ENCODE measurements at regions not wholly inside any gene's neighbourhood (a gene's known extent, or its start where the extent isn't known, plus 50 kb on each side); places are given as distances from the start of the nearest gene placed in this dataset.

GRCh38 chr3:135755330-135756105, 210.0 kb upstream of the PPP2R3A start:
- Histone ChIP-seq H3K36me3 (ENCODE audit: insufficient read depth, low read length) (no peaks in the 10 kb centered on the region), H3K4me1 (ENCODE audit: control insufficient read depth, insufficient read depth, low read length) (no peaks in the 10 kb centered on the region), H3K9me3 (replicated peaks; ENCODE audit: low read length) (no peaks in the 10 kb centered on the region), H3K27me3 (ENCODE audit: control insufficient read depth, insufficient read depth, low read length) (peaks cover 3% of the 10 kb centered on the region), H3K4me2 (ENCODE audit: low read length) (no peak overlapping the region), H3K9ac (ENCODE audit: low read depth, low read length) (no peak overlapping the region), H3K4me3 (ENCODE audit: low read length) (no peak overlapping the region)

- H3K36me3 ChIP-seq (ENCODE audit: insufficient read depth, low read length) = no peaks in the 10 kb centered on the region
- no peaks in the 10 kb centered on the region for H3K9me3 ChIP-seq (replicated peaks; ENCODE audit: low read length)
- no peak overlapping the region for H3K4me3 ChIP-seq (ENCODE audit: low read length)
- peaks cover 3% of the 10 kb centered on the region for H3K27me3 ChIP-seq (ENCODE audit: control insufficient read depth, insufficient read depth, low read length)
- no peak overlapping the region for H3K9ac ChIP-seq (ENCODE audit: low read depth, low read length)
- no peak overlapping the region for H3K4me2 ChIP-seq (ENCODE audit: low read length)
- H3K4me1 ChIP-seq (ENCODE audit: control insufficient read depth, insufficient read depth, low read length) = no peaks in the 10 kb centered on the region
Observed at GRCh38 chr3:135756106-135756668, 209.3 kb upstream of the PPP2R3A start.

GRCh38 chr3:135757421-135757820, 208.1 kb upstream of the PPP2R3A start:
- H3K27me3 ChIP-seq (ENCODE audit: control insufficient read depth, insufficient read depth, low read length) = peaks cover 3% of the 10 kb centered on the region
- no peaks in the 10 kb centered on the region for H3K9me3 ChIP-seq (replicated peaks; ENCODE audit: low read length)
- no peak overlapping the region for H3K4me2 ChIP-seq (ENCODE audit: low read length)
- H3K9ac ChIP-seq (ENCODE audit: low read depth, low read length) = no peak overlapping the region
- H3K36me3 ChIP-seq (ENCODE audit: insufficient read depth, low read length) = no peaks in the 10 kb centered on the region
- no peak overlapping the region for H3K4me3 ChIP-seq (ENCODE audit: low read length)
- H3K4me1 ChIP-seq (ENCODE audit: control insufficient read depth, insufficient read depth, low read length) = no peaks in the 10 kb centered on the region

GRCh38 chr3:135758961-135759360, 206.6 kb upstream of the PPP2R3A start:
- H3K9ac ChIP-seq (ENCODE audit: low read depth, low read length) = no peak overlapping the region
- peaks cover 3% of the 10 kb centered on the region for H3K27me3 ChIP-seq (ENCODE audit: control insufficient read depth, insufficient read depth, low read length)
- no peaks in the 10 kb centered on the region for H3K4me1 ChIP-seq (ENCODE audit: control insufficient read depth, insufficient read depth, low read length)
- no peaks in the 10 kb centered on the region for H3K9me3 ChIP-seq (replicated peaks; ENCODE audit: low read length)
- no peaks in the 10 kb centered on the region for H3K36me3 ChIP-seq (ENCODE audit: insufficient read depth, low read length)
- no peak overlapping the region for H3K4me3 ChIP-seq (ENCODE audit: low read length)
- no peak overlapping the region for H3K4me2 ChIP-seq (ENCODE audit: low read length)

- Histone ChIP-seq H3K4me2 (ENCODE audit: low read length) (no peak overlapping the region), H3K36me3 (ENCODE audit: insufficient read depth, low read length) (no peaks in the 10 kb centered on the region), H3K9me3 (replicated peaks; ENCODE audit: low read length) (no peaks in the 10 kb centered on the region), H3K4me3 (ENCODE audit: low read length) (no peak overlapping the region), H3K27me3 (ENCODE audit: control insufficient read depth, insufficient read depth, low read length) (peaks cover 3% of the 10 kb centered on the region), H3K9ac (ENCODE audit: low read depth, low read length) (no peak overlapping the region), H3K4me1 (ENCODE audit: control insufficient read depth, insufficient read depth, low read length) (no peaks in the 10 kb centered on the region)
Observed at GRCh38 chr3:135759651-135760050, 205.9 kb upstream of the PPP2R3A start.

GRCh38 chr3:135760581-135760980, 204.9 kb upstream of the PPP2R3A start:
- Histone ChIP-seq H3K36me3 (ENCODE audit: insufficient read depth, low read length) (no peaks in the 10 kb centered on the region), H3K4me2 (ENCODE audit: low read length) (no peak overlapping the region), H3K4me3 (ENCODE audit: low read length) (no peak overlapping the region), H3K9ac (ENCODE audit: low read depth, low read length) (no peak overlapping the region), H3K27me3 (ENCODE audit: control insufficient read depth, insufficient read depth, low read length) (peaks cover 3% of the 10 kb centered on the region), H3K9me3 (replicated peaks; ENCODE audit: low read length) (no peaks in the 10 kb centered on the region), H3K4me1 (ENCODE audit: control insufficient read depth, insufficient read depth, low read length) (no peaks in the 10 kb centered on the region)

- no peak overlapping the region for H3K4me3 ChIP-seq (ENCODE audit: low read length)
- no peak overlapping the region for H3K4me2 ChIP-seq (ENCODE audit: low read length)
- no peaks in the 10 kb centered on the region for H3K9me3 ChIP-seq (replicated peaks; ENCODE audit: low read length)
- no peak overlapping the region for H3K9ac ChIP-seq (ENCODE audit: low read depth, low read length)
- H3K4me1 ChIP-seq (ENCODE audit: control insufficient read depth, insufficient read depth, low read length) = no peaks in the 10 kb centered on the region
- no peaks in the 10 kb centered on the region for H3K27me3 ChIP-seq (ENCODE audit: control insufficient read depth, insufficient read depth, low read length)
- no peaks in the 10 kb centered on the region for H3K36me3 ChIP-seq (ENCODE audit: insufficient read depth, low read length)
Observed at GRCh38 chr3:135762188-135762856, 203.2 kb upstream of the PPP2R3A start.

GRCh38 chr3:135766115-135766514, 199.4 kb upstream of the PPP2R3A start:
- no peak overlapping the region for H3K9ac ChIP-seq (ENCODE audit: low read depth, low read length)
- H3K27me3 ChIP-seq (ENCODE audit: control insufficient read depth, insufficient read depth, low read length) = no peaks in the 10 kb centered on the region
- H3K36me3 ChIP-seq (ENCODE audit: insufficient read depth, low read length) = no peaks in the 10 kb centered on the region
- H3K4me1 ChIP-seq (ENCODE audit: control insufficient read depth, insufficient read depth, low read length) = no peaks in the 10 kb centered on the region
- no peak overlapping the region for H3K4me3 ChIP-seq (ENCODE audit: low read length)
- no peak overlapping the region for H3K4me2 ChIP-seq (ENCODE audit: low read length)
- no peaks in the 10 kb centered on the region for H3K9me3 ChIP-seq (replicated peaks; ENCODE audit: low read length)

- no peaks in the 10 kb centered on the region for H3K4me1 ChIP-seq (ENCODE audit: control insufficient read depth, insufficient read depth, low read length)
- no peak overlapping the region for H3K4me3 ChIP-seq (ENCODE audit: low read length)
- no peaks in the 10 kb centered on the region for H3K36me3 ChIP-seq (ENCODE audit: insufficient read depth, low read length)
- no peak overlapping the region for H3K4me2 ChIP-seq (ENCODE audit: low read length)
- no peaks in the 10 kb centered on the region for H3K27me3 ChIP-seq (ENCODE audit: control insufficient read depth, insufficient read depth, low read length)
- no peaks in the 10 kb centered on the region for H3K9me3 ChIP-seq (replicated peaks; ENCODE audit: low read length)
- H3K9ac ChIP-seq (ENCODE audit: low read depth, low read length) = no peak overlapping the region
Observed at GRCh38 chr3:135771760-135772159, 193.8 kb upstream of the PPP2R3A start.

- H3K27me3 ChIP-seq (ENCODE audit: control insufficient read depth, insufficient read depth, low read length) = no peaks in the 10 kb centered on the region
- no peaks in the 10 kb centered on the region for H3K4me1 ChIP-seq (ENCODE audit: control insufficient read depth, insufficient read depth, low read length)
- no peak overlapping the region for H3K4me2 ChIP-seq (ENCODE audit: low read length)
- H3K4me3 ChIP-seq (ENCODE audit: low read length) = no peak overlapping the region
- H3K9ac ChIP-seq (ENCODE audit: low read depth, low read length) = no peak overlapping the region
- no peaks in the 10 kb centered on the region for H3K36me3 ChIP-seq (ENCODE audit: insufficient read depth, low read length)
- no peaks in the 10 kb centered on the region for H3K9me3 ChIP-seq (replicated peaks; ENCODE audit: low read length)
Observed at GRCh38 chr3:135779024-135779423, 186.5 kb upstream of the PPP2R3A start.

GRCh38 chr3:135779590-135780235, 185.8 kb upstream of the PPP2R3A start:
- Histone ChIP-seq H3K9ac (ENCODE audit: low read depth, low read length) (no peak overlapping the region), H3K4me3 (ENCODE audit: low read length) (no peak overlapping the region), H3K9me3 (replicated peaks; ENCODE audit: low read length) (no peaks in the 10 kb centered on the region)

More at GRCh38 chr3:135779590-135780235, 185.8 kb upstream of the PPP2R3A start:
- no peaks in the 10 kb centered on the region for H3K4me1 ChIP-seq (ENCODE audit: control insufficient read depth, insufficient read depth, low read length)
- no peaks in the 10 kb centered on the region for H3K36me3 ChIP-seq (ENCODE audit: insufficient read depth, low read length)
- no peak overlapping the region for H3K4me2 ChIP-seq (ENCODE audit: low read length)
- no peaks in the 10 kb centered on the region for H3K27me3 ChIP-seq (ENCODE audit: control insufficient read depth, insufficient read depth, low read length)

All from skeletal muscle satellite cell (primary cell).